BLaER1 treated with 17β-estradiol and CSF1 and Interleukin-3, amounts not matched to agents 10 nM and 100 nM (cell line): ENCODE measurements at regions not wholly inside any gene's neighbourhood (a gene's known extent, or its start where the extent isn't known, plus 50 kb on each side); places are given as distances from the start of the nearest gene placed in this dataset.

ENCODE experiments used
- H3K27ac ChIP-seq, 11 experiments: shearing (Covaris generic); formaldehyde crosslinking; 2 replicates each; pipeline ENCODE4 v1.8.1; 2022
- H3K27me3 ChIP-seq, 11 experiments: shearing (Covaris generic); formaldehyde crosslinking; 2 replicates each; pipeline ENCODE4 v1.8.1; 2022
- H3K36me3 ChIP-seq, 11 experiments: shearing (Covaris generic); formaldehyde crosslinking; 2 replicates each; pipeline ENCODE4 v1.8.1; 2022
- H3K4me1 ChIP-seq, 10 experiments: shearing (Covaris generic); formaldehyde crosslinking; 2 replicates each; pipeline ENCODE4 v1.8.1; 2022
- H3K4me2 ChIP-seq, 11 experiments: shearing (Covaris generic); formaldehyde crosslinking; 2 replicates each; pipeline ENCODE4 v1.8.1; 2022
- H3K4me3 ChIP-seq, 10 experiments: shearing (Covaris generic); formaldehyde crosslinking; 2 replicates each; pipeline ENCODE4 v1.8.1; 2022
- H3K9ac ChIP-seq, 11 experiments: shearing (Covaris generic); formaldehyde crosslinking; 2 replicates each; pipeline ENCODE4 v1.8.1; 2022
- H3K9me3 ChIP-seq, 11 experiments: shearing (Covaris generic); formaldehyde crosslinking; replicated peaks in 1 of 11; 2 replicates each; pipeline ENCODE4 v1.8.1; 2022
- H4K20me1 ChIP-seq, 11 experiments: shearing (Covaris generic); formaldehyde crosslinking; 2 replicates each; pipeline ENCODE4 v1.8.1; 2022
- Cebpa-rat ChIP-seq, 11 experiments: shearing (Covaris generic); IDR thresholded peaks; 2 replicates each; pipeline ENCODE4 v1.8.1; 2022

DNA sequence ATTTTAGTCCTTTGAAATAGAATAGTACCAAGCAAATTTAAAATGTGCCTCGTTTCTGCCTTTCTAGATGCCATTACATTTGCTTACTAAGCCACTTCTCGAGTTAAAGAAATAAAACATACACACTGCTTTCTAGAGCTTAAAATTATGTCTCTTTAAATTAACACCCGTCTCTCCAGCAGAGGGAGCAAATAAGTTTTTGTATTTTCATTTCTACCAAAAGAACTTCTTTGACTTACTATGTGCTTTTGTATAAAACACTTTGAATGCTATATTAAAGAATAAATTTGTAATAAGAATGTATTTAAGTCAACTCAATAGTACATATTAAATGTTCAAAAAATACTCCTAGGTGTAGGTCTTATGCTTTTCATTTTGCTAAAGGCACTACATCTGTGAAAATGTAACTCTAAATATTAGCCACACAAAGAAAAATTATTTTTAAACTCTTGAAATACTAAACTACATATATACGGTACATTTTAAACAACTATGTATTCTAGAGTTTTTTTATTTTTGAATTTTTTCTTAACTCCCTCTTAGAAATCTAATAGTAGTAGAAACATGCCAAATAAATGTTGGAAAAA lies 269.3 kb upstream of the MIR17HG start:
- Histone ChIP-seq H3K9me3 (no peaks in the 10 kb centered on the region), H3K27ac (no peak overlapping the region), H3K27me3 (no peaks in the 10 kb centered on the region), H3K4me3 (no peak overlapping the region), H3K4me2 (no peak overlapping the region), H3K36me3 (no peaks in the 10 kb centered on the region), H3K9ac (no peak overlapping the region), H3K4me1 (no peaks in the 10 kb centered on the region), H4K20me1 (no peaks in the 10 kb centered on the region)
- no peak for TF ChIP-seq Cebpa-rat (IDR thresholded peaks at IDR 0.05)

DNA sequence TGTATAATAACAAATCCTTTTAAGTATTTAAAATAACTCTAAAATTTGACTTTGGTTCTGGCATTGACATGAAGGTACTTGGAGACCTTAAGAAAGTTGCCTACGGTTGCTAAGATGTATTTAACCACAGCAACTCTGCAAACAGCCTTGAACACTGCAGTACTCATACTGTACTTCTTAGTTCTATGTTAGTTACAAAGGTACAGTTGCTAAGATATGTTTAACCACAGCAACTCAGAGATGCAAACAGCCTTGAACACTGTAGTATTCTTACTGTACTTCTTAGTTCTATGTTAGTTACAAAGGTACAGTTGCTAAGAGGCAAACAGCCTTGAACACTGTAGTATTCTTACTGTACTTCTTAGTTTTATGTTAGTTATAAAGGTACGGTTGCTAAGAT lies 268.3 kb upstream of the MIR17HG start:
- Histone ChIP-seq H3K27me3 (no peaks in the 10 kb centered on the region), H3K36me3 (no peaks in the 10 kb centered on the region), H3K9me3 (no peaks in the 10 kb centered on the region), H3K4me3 (no peak overlapping the region), H4K20me1 (no peaks in the 10 kb centered on the region), H3K4me1 (no peaks in the 10 kb centered on the region), H3K4me2 (no peak overlapping the region), H3K27ac (no peak overlapping the region), H3K9ac (no peak overlapping the region)
- no peak for TF ChIP-seq Cebpa-rat (IDR thresholded peaks at IDR 0.05)

DNA sequence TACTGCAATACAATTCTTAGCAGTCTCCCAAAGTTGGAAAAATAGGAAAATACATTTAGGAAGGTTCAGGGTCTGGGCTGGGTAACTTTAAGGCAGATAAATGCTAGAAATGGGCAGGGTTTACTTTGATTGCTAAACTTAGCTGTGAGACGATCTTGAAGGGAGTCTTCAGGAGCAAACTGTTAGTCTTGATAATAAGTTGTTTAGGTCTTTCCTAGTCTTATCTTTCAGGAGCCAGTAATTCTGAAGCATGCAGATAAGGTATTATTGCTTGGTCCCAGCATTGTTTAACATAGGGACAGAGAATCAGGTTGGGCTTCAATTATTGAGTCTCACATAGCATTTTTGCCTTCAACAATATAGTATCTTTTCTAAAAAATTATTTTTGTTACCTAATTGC lies 262.4 kb upstream of the MIR17HG start:
- no peak for TF ChIP-seq Cebpa-rat (IDR thresholded peaks at IDR 0.05)
- no peaks in the 10 kb centered on the region for H3K36me3 ChIP-seq
- no peak overlapping the region for H3K9ac ChIP-seq
- H3K4me2 ChIP-seq: no peak overlapping the region
- H3K27me3 ChIP-seq: no peaks in the 10 kb centered on the region
- no peaks in the 10 kb centered on the region for H4K20me1 ChIP-seq
- H3K27ac ChIP-seq: no peak overlapping the region
- no peak overlapping the region for H3K4me3 ChIP-seq
- no peaks in the 10 kb centered on the region for H3K4me1 ChIP-seq
- H3K9me3 ChIP-seq: no peaks in the 10 kb centered on the region

DNA sequence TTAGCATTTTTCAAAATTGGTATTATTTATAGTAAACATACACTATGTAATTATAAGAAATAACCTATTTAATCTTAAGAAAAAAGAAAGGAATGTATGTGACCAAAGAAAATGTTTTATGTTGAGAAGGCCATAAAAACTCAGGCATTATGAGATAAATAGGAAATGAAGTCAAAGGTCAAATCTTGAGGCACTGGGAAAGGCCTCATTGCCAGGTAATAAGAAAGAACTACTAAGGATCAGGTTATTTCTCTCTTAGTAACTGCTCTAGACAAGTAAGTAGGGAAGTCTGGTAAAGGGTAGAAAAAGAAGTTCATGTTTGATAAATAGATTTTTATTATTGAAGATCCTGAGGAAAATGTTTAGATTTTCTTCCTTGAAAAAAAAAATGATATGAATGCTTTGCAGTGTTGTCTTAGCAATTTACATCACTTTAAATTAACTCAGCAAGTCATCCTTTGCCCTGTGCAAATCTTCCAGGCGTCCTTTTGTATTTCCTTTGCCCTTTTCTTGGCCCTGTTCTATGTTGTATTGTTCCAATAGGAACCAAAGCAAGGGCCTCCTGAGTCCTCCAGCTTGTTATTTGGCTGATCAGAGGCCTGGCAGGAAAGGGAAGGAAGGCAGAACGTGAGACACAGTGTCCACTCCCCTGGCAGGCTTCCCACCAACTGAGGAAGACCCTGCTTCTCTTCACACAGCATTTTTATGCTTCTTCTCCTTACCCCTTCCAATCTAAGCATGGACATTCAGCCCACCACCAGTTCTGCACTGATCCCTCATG lies 260.4 kb upstream of the MIR17HG start:
- no peaks in the 10 kb centered on the region for H3K36me3 ChIP-seq
- H3K27me3 ChIP-seq: no peaks in the 10 kb centered on the region
- no peak overlapping the region for H3K9ac ChIP-seq
- H3K9me3 ChIP-seq: no peaks in the 10 kb centered on the region
- no peaks in the 10 kb centered on the region for H3K4me1 ChIP-seq
- no peak for TF ChIP-seq Cebpa-rat (IDR thresholded peaks at IDR 0.05)
- no peaks in the 10 kb centered on the region for H4K20me1 ChIP-seq
- no peak overlapping the region for H3K27ac ChIP-seq
- H3K4me2 ChIP-seq: no peak overlapping the region
- H3K4me3 ChIP-seq: no peak overlapping the region

DNA sequence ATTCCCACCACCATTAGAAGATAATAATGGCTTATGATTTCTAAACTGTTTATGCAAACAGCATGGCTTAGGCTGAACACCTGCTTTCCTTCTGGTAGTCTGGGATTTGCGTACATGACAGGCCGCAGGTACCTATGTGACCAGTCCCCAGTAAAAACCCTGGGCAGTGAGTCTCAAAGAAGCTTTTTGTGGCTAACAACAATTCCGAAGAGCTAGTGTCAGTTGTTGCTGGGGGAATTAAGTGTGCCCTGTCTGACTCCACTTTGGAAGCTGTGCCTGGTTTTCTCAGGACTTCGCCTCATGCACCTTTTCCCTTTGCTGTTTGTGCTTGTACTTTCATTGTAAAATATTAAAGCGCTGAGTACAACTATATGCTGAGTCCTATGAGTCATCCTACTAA lies 250.2 kb upstream of the MIR17HG start:
- no peak for TF ChIP-seq Cebpa-rat (IDR thresholded peaks at IDR 0.05)
- H3K9ac ChIP-seq: no peak overlapping the region
- no peaks in the 10 kb centered on the region for H3K4me1 ChIP-seq
- no peaks in the 10 kb centered on the region for H3K9me3 ChIP-seq
- no peaks in the 10 kb centered on the region for H3K27me3 ChIP-seq
- H3K36me3 ChIP-seq: no peaks in the 10 kb centered on the region
- H4K20me1 ChIP-seq: no peaks in the 10 kb centered on the region
- H3K4me2 ChIP-seq: no peak overlapping the region
- no peak overlapping the region for H3K4me3 ChIP-seq
- no peak overlapping the region for H3K27ac ChIP-seq

DNA sequence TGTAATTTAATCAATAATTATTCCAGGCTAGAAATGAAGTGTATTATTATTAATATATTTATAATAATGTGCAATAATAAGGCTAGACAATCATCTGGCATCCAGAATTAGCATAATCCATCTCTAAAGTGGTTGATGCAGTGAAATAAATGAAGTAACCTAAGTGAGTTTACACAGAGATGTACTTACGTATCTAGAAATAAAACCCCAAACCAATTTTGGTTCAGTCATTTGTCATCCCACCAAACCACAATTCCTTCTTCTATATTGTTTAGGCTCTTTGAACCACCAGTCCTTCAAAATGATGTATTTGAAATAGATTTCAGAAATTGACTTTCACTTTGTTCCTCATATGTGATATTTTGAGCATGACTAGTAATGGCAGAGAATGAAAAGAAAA lies 247.6 kb upstream of the MIR17HG start:
- no peaks in the 10 kb centered on the region for H3K4me1 ChIP-seq
- no peaks in the 10 kb centered on the region for H4K20me1 ChIP-seq
- H3K9ac ChIP-seq: no peak overlapping the region
- no peaks in the 10 kb centered on the region for H3K36me3 ChIP-seq
- H3K27me3 ChIP-seq: no peaks in the 10 kb centered on the region
- H3K9me3 ChIP-seq: no peaks in the 10 kb centered on the region
- H3K4me3 ChIP-seq: no peak overlapping the region
- H3K4me2 ChIP-seq: no peak overlapping the region
- no peak overlapping the region for H3K27ac ChIP-seq
- TF ChIP-seq Cebpa-rat (IDR thresholded peaks at IDR 0.05): no peak

DNA sequence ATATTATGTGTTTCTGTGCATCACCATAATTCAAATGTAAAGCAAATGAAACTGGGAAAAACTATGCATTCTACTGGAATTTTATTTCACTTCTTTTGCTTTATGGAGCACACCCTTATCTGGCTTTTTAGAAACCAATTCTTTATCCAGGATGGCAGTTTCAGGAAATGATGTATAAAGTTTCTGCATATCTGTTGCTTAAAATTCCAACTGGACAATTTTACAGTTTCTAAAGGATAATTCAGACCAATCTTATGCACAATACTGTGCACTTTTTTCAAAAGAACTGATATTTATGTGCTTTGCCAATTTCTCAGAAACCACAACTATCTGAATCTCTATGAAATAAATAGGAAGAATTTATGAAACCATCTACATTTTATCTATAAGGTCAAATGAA lies 246.5 kb upstream of the MIR17HG start:
- H3K4me1 ChIP-seq: no peaks in the 10 kb centered on the region
- no peak overlapping the region for H3K9ac ChIP-seq
- H3K27me3 ChIP-seq: no peaks in the 10 kb centered on the region
- no peak overlapping the region for H3K4me3 ChIP-seq
- no peak overlapping the region for H3K4me2 ChIP-seq
- no peak overlapping the region for H3K27ac ChIP-seq
- H3K36me3 ChIP-seq: no peaks in the 10 kb centered on the region
- no peaks in the 10 kb centered on the region for H4K20me1 ChIP-seq
- no peak for TF ChIP-seq Cebpa-rat (IDR thresholded peaks at IDR 0.05)
- H3K9me3 ChIP-seq: no peaks in the 10 kb centered on the region

DNA sequence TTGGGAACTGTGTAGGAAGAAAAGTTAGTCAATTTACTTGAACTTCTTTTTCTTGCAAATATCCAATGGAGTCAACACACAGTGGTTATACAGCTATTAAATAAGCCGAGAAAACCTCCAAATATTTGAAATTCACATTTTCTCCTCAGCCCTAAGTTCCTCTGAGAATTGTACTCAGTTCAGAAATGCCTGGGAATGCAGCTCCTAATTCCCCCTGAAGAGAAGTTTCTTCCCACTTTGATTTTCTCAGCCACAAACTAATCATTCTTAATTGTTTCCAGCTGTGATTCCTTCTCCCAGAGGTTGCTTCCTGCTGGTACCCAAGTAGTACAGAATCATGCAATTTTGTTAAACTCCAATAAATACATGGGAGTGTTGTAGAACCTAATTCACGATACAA lies 246.1 kb upstream of the MIR17HG start:
- no peaks in the 10 kb centered on the region for H3K27me3 ChIP-seq
- no peak overlapping the region for H3K9ac ChIP-seq
- no peak overlapping the region for H3K4me3 ChIP-seq
- H3K9me3 ChIP-seq: no peaks in the 10 kb centered on the region
- H3K36me3 ChIP-seq: no peaks in the 10 kb centered on the region
- no peak overlapping the region for H3K27ac ChIP-seq
- H3K4me1 ChIP-seq: no peaks in the 10 kb centered on the region
- H3K4me2 ChIP-seq: no peak overlapping the region
- H4K20me1 ChIP-seq: no peaks in the 10 kb centered on the region
- no peak for TF ChIP-seq Cebpa-rat (IDR thresholded peaks at IDR 0.05)

DNA sequence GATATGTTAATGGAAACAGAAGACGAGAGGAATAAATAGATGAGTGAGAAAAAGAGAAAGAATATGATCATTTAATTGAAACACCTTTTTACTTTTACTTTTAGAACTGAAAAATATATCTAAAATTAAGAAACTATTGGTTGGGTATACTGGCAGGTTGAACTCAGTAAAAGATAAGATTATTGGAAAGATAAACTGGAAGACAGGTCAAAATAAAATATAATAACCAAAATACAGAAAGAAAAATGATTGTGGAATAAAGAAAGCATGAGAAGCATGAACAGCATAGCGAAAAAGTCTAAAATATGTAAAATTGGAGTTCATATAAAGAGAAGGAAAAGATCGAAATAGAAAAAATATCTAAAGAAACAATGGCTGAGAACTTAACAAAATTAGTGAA lies 242.2 kb upstream of the MIR17HG start:
- no peak overlapping the region for H3K27ac ChIP-seq
- H3K27me3 ChIP-seq: no peaks in the 10 kb centered on the region
- no peaks in the 10 kb centered on the region for H3K4me1 ChIP-seq

DNA sequence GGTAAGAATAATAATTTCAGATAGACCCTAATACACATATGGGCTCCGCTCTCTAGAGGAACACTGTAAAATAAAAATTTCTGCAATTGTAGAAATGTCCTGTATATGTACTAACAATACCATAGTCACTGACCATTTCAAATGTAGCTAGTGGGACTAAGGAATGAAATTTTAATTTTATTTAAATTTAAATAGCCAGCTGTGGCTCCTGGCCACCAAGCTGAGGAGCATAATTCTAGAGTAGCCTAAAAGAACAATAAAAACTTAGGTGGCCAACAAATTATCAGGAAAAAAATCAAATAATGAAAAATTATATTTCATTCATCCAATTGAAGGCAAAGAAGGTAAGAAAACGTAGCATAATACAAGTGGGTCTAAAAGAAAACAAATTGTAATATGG lies 240.9 kb upstream of the MIR17HG start:
- Histone ChIP-seq H3K27me3 (no peaks in the 10 kb centered on the region), H4K20me1 (no peaks in the 10 kb centered on the region), H3K27ac (no peak overlapping the region), H3K4me2 (no peak overlapping the region), H3K9ac (no peak overlapping the region), H3K4me3 (no peak overlapping the region), H3K36me3 (no peaks in the 10 kb centered on the region), H3K4me1 (no peaks in the 10 kb centered on the region), H3K9me3 (no peaks in the 10 kb centered on the region)
- no peak for TF ChIP-seq Cebpa-rat (IDR thresholded peaks at IDR 0.05)

More for the DNA sequence above, 242.2 kb upstream of the MIR17HG start:
- no peaks in the 10 kb centered on the region for H3K36me3 ChIP-seq
- H3K9ac ChIP-seq: no peak overlapping the region
- H3K4me2 ChIP-seq: no peak overlapping the region
- no peaks in the 10 kb centered on the region for H3K9me3 ChIP-seq
- no peak overlapping the region for H3K4me3 ChIP-seq
- H4K20me1 ChIP-seq: no peaks in the 10 kb centered on the region
- TF ChIP-seq Cebpa-rat (IDR thresholded peaks at IDR 0.05): no peak
